DOHH2 (cell line): ENCODE measurements at regions not wholly inside any gene's neighbourhood (a gene's known extent, or its start where the extent isn't known, plus 50 kb on each side); places are given as distances from the start of the nearest gene placed in this dataset.

Experiments
- H3F3A ChIP-seq: fragments of 200-600 bp; sonication (generic), shearing (Covaris generic); 2 replicates; pipeline ENCODE4 v1.6.0; 2016; ENCODE audit warnings: antibody characterized with exemption, mild to moderate bottlenecking; ENCODE audit not compliant: control insufficient read depth, insufficient read depth
- H3K27ac ChIP-seq: fragments of 200-600 bp; sonication (generic); 2 replicates; pipeline ENCODE4 v1.5.1; 2014; ENCODE audit warnings: low read depth, mild to moderate bottlenecking, low read length, moderate library complexity
- H3K27me3 ChIP-seq: fragments of 200-600 bp; sonication (generic); 2 replicates; pipeline ENCODE4 v1.6.1; 2014; ENCODE audit warnings: mild to moderate bottlenecking, low read length, mixed read lengths; ENCODE audit not compliant: control insufficient read depth
- H3K36me3 ChIP-seq: fragments of 200-600 bp; sonication (generic); 2 replicates; pipeline ENCODE4 v1.6.1; 2014; ENCODE audit warnings: mild to moderate bottlenecking, low read length, moderate library complexity, mixed read lengths; ENCODE audit not compliant: control insufficient read depth
- H3K4me1 ChIP-seq: fragments of 200-600 bp; sonication (generic); 2 replicates; pipeline ENCODE4 v1.6.1; 2014; ENCODE audit warnings: mild to moderate bottlenecking, low read length, mixed read lengths; ENCODE audit not compliant: control insufficient read depth
- H3K4me2 ChIP-seq: fragments of 200-600 bp; sonication (generic); 2 replicates; pipeline ENCODE4 v1.6.0; 2014; ENCODE audit warnings: mild to moderate bottlenecking, low read length, moderate library complexity
- H3K4me3 ChIP-seq: fragments of 200-600 bp; sonication (generic); 2 replicates; pipeline ENCODE4 v1.5.1; 2014; ENCODE audit warnings: mild to moderate bottlenecking, low read length, mixed read lengths
- H3K79me2 ChIP-seq: fragments of 200-600 bp; sonication (generic); 2 replicates; pipeline ENCODE4 v1.6.1; 2014; ENCODE audit warnings: mild to moderate bottlenecking, low read length, mixed read lengths; ENCODE audit not compliant: control insufficient read depth
- H3K9me2 ChIP-seq: fragments of 200-600 bp; sonication (generic); replicated peaks from 2 replicates; pipeline ENCODE4 v1.6.1; 2014; ENCODE audit warnings: mild to moderate bottlenecking, low read length, mixed read lengths; ENCODE audit not compliant: control insufficient read depth
- H3K9me3 ChIP-seq: fragments of 200-600 bp; sonication (generic); 2 replicates; pipeline ENCODE4 v1.6.1; 2014; ENCODE audit warnings: antibody characterized with exemption, low read length, mixed read lengths; ENCODE audit not compliant: control insufficient read depth, insufficient read depth
- H4K20me1 ChIP-seq: fragments of 200-600 bp; sonication (generic); 2 replicates; pipeline ENCODE4 v1.6.0; 2014; ENCODE audit warnings: low read depth, mild to moderate bottlenecking, antibody characterized with exemption, low read length, moderate library complexity; ENCODE audit not compliant: control insufficient read depth, insufficient read depth
- EZH2phosphoT487 ChIP-seq: fragments of 200-600 bp; sonication (generic); IDR thresholded peaks from 2 replicates; pipeline ENCODE4 v1.6.1; 2017; ENCODE audit warnings: borderline replicate concordance, mild to moderate bottlenecking, antibody characterized with exemption, low read length, moderate library complexity, mixed read lengths
- TF ChIP-seq, protein P1 (sequence below): fragments of 200-600 bp; sonication (generic); IDR thresholded peaks from one replicate; pipeline ENCODE4 v1.5.1; 2014; ENCODE audit warnings: antibody characterized with exemption, mild to moderate bottlenecking, low read depth, low read length; ENCODE audit not compliant: poor library complexity, severe bottlenecking

GRCh38 chr18:71471963-71472725 is 1072.0 kb downstream of the CBLN2 start:
- H3K4me1 ChIP-seq = no peaks in the 10 kb centered on the region

DNA sequence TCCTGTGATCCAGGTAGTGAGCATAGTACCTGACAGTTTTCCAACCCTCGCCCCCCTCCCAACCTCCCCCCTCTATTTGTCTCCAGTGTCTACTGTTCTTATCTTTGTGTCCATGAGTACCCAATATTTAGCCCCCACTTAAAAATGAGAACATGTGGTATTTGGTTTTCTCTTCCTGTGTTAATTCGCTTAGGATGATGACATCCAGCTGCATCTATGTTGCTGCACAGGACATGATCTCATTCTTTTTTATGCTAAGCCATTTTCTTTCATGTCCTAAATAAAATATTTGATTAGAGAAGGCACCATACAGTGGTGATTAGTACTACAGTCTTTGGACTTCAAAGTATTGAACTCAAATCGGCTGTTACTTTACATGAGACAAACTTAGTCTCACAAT is 1087.9 kb downstream of the CBLN2 start:
- Histone ChIP-seq H4K20me1 (no peaks in the 10 kb centered on the region), H3K4me3 (no peak overlapping the region), H3K4me1 (no peaks in the 10 kb centered on the region), H3K9me3 (no peaks in the 10 kb centered on the region), H3F3A (no peaks in the 10 kb centered on the region), H3K79me2 (no peaks in the 10 kb centered on the region), H3K9me2 (no peaks in the 10 kb centered on the region), H3K27ac (no peak overlapping the region), H3K4me2 (no peak overlapping the region), H3K27me3 (no peaks in the 10 kb centered on the region), H3K36me3 (no peaks in the 10 kb centered on the region)
- TF ChIP-seq, protein P1, sequence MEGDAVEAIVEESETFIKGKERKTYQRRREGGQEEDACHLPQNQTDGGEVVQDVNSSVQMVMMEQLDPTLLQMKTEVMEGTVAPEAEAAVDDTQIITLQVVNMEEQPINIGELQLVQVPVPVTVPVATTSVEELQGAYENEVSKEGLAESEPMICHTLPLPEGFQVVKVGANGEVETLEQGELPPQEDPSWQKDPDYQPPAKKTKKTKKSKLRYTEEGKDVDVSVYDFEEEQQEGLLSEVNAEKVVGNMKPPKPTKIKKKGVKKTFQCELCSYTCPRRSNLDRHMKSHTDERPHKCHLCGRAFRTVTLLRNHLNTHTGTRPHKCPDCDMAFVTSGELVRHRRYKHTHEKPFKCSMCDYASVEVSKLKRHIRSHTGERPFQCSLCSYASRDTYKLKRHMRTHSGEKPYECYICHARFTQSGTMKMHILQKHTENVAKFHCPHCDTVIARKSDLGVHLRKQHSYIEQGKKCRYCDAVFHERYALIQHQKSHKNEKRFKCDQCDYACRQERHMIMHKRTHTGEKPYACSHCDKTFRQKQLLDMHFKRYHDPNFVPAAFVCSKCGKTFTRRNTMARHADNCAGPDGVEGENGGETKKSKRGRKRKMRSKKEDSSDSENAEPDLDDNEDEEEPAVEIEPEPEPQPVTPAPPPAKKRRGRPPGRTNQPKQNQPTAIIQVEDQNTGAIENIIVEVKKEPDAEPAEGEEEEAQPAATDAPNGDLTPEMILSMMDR = no peak
- no peak for TF ChIP-seq EZH2phosphoT487

More at GRCh38 chr18:71471963-71472725, 1072.0 kb downstream of the CBLN2 start:
- Histone ChIP-seq H3K27ac (no peak overlapping the region), H3K79me2 (no peaks in the 10 kb centered on the region), H3F3A (no peaks in the 10 kb centered on the region), H3K4me3 (no peak overlapping the region), H3K9me2 (no peaks in the 10 kb centered on the region), H3K9me3 (peaks cover 2% of the 10 kb centered on the region; the same call in 1 of the 2 replicates), H4K20me1 (no peaks in the 10 kb centered on the region), H3K4me2 (no peak overlapping the region), H3K36me3 (no peaks in the 10 kb centered on the region), H3K27me3 (no peaks in the 10 kb centered on the region)
- TF ChIP-seq, protein P1 = no peak
- TF ChIP-seq EZH2phosphoT487 = no peak

DNA sequence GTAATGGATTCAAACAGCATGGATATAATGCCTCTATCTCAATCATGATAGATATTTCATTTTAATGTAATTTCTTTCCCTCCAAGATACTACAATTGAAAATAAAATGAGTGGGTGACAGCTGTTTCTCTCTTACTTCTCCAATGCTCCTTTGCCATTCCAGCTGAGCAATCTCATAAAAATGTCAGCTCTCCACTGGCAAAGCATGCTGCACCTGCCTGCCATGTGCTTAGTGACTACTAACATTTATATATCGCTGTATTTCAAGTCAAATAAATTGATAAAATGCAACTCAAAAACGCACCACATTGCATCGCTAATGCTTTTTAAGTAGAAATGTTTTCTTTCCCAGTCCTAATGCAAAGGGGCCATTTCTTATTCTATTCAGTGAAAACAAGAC is 1093.9 kb downstream of the CBLN2 start:
- H3K27ac ChIP-seq = no peak overlapping the region
- no peaks in the 10 kb centered on the region for H3K79me2 ChIP-seq
- H3K4me2 ChIP-seq = no peak overlapping the region
- H3K9me3 ChIP-seq = no peaks in the 10 kb centered on the region
- no peaks in the 10 kb centered on the region for H3F3A ChIP-seq
- H3K9me2 ChIP-seq = no peaks in the 10 kb centered on the region
- H3K4me1 ChIP-seq = no peaks in the 10 kb centered on the region
- no peaks in the 10 kb centered on the region for H3K27me3 ChIP-seq
- no peak overlapping the region for H3K4me3 ChIP-seq
- TF ChIP-seq EZH2phosphoT487 = no peak
- TF ChIP-seq, protein P1 = no peak
- H4K20me1 ChIP-seq = no peaks in the 10 kb centered on the region
- no peaks in the 10 kb centered on the region for H3K36me3 ChIP-seq
